ENCODE measurements at regions not wholly inside any gene's neighbourhood (a gene's known extent, or its start where the extent isn't known, plus 50 kb on each side); places are given as distances from the start of the nearest gene placed in this dataset.

DNA sequence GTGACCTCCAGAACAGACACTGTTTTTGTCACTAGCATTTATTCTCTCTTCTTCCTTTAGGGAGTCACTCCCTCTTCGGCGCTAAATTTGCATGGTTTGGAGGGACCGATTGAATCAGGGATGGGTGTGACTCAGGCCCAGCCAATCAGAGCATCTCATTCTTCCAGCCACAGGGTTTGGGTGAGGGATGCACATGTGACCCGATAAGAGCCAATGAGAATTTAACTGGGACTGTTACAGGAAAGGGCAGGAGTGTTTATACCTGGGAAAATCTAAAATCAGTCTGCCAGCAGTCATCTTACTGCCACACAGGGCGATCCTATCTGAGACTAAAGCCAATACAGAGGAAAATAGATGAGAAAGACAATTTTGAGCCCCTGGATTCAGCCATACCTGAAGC, 351.2 kb upstream of the ERCC4 start:
- no peaks in the 10 kb centered on the region for H3K36me3 ChIP-seq
- H3K27ac ChIP-seq, result no peak overlapping the region
- no peak for DNase-seq
- no peak overlapping the region for H3K4me3 ChIP-seq
- TF ChIP-seq, protein P1, sequence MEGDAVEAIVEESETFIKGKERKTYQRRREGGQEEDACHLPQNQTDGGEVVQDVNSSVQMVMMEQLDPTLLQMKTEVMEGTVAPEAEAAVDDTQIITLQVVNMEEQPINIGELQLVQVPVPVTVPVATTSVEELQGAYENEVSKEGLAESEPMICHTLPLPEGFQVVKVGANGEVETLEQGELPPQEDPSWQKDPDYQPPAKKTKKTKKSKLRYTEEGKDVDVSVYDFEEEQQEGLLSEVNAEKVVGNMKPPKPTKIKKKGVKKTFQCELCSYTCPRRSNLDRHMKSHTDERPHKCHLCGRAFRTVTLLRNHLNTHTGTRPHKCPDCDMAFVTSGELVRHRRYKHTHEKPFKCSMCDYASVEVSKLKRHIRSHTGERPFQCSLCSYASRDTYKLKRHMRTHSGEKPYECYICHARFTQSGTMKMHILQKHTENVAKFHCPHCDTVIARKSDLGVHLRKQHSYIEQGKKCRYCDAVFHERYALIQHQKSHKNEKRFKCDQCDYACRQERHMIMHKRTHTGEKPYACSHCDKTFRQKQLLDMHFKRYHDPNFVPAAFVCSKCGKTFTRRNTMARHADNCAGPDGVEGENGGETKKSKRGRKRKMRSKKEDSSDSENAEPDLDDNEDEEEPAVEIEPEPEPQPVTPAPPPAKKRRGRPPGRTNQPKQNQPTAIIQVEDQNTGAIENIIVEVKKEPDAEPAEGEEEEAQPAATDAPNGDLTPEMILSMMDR (IDR thresholded peaks at IDR 0.05), result no peak
- TF ChIP-seq EP300 (IDR thresholded peaks at IDR 0.05) (no peak), POLR2AphosphoS5 (IDR thresholded peaks at IDR 0.05) (no peak), POLR2A (IDR thresholded peaks at IDR 0.05) (no peak)
- intact Hi-C loops (cut with DNase I), result no loop called here
- H3K9me3 ChIP-seq, result peaks cover 0 to 3% (median 0%) of the 10 kb centered on the region in 4 donors
- no peaks in the 10 kb centered on the region for H3K4me1 ChIP-seq
- WGBS, 2 donors, result 93 to 94% methylated on average over 5 of the region's 5 CpGs
- H3K27me3 ChIP-seq, result no peaks in the 10 kb centered on the region

DNA sequence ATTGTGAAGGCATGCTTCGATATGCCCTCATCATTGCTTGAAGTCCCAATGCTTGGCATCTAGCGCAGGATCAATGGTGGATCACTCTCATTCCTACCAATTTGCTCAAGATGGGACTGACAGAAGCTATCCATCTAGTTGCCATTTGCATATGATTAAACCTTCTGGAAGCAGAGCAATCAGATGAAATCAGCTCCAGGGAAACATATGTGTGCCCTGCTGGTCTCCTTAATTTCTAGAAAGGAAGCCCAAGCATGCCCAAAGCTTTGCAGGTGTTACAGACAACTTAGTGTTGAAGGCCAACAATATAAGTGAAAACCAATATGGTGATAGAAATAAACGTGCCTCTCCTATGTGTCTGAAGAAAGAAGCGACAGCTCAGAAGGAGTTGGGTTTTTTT, 350.0 kb upstream of the ERCC4 start:
- TF ChIP-seq POLR2AphosphoS5 (IDR thresholded peaks at IDR 0.05), result no peak
- TF ChIP-seq EP300 (IDR thresholded peaks at IDR 0.05), result no peak
- no peak for TF ChIP-seq POLR2A (IDR thresholded peaks at IDR 0.05)
- TF ChIP-seq, protein P1 (IDR thresholded peaks at IDR 0.05), result no peak
- DNase-seq, result no peak
- H3K27ac ChIP-seq, result no peak overlapping the region
- intact Hi-C loops (cut with DNase I), result no loop called here
- WGBS, 2 donors, result 84 to 86% methylated on average over 4 of the region's 4 CpGs
- no peaks in the 10 kb centered on the region for H3K9me3 ChIP-seq
- H3K4me1 ChIP-seq, result no peaks in the 10 kb centered on the region
- no peak overlapping the region for H3K4me3 ChIP-seq
- H3K36me3 ChIP-seq, result no peaks in the 10 kb centered on the region
- no peaks in the 10 kb centered on the region for H3K27me3 ChIP-seq

DNA sequence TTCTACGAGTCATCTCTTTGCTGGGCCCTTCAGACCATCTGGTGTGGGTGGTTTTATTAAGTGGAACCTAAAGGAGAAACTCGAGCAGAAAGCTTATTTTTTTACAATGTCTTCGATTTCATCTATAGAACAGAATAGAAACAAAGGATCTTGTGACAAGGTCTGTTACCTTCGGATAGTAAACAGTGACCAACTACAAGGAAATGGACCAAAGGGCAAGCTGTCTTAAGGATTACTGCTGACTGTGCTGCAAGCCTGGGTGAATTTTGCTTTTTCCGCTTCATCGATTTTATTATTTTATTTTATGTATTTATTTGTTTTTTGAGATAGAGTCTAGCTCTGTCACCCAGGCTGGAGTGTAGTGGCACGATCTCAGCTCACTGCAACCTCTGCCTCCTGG, 348.9 kb upstream of the ERCC4 start:
- DNase-seq, result no peak
- intact Hi-C loops (cut with DNase I), result no loop called here
- Histone ChIP-seq H3K36me3 (no peaks in the 10 kb centered on the region), H3K9me3 (no peaks in the 10 kb centered on the region), H3K27me3 (no peaks in the 10 kb centered on the region), H3K4me3 (no peak overlapping the region), H3K4me1 (no peaks in the 10 kb centered on the region), H3K27ac (no peak overlapping the region)
- TF ChIP-seq POLR2AphosphoS5 (IDR thresholded peaks at IDR 0.05), result no peak
- no peak for TF ChIP-seq POLR2A (IDR thresholded peaks at IDR 0.05)
- TF ChIP-seq, protein P1 (IDR thresholded peaks at IDR 0.05), result no peak
- TF ChIP-seq EP300 (IDR thresholded peaks at IDR 0.05), result no peak
- 57 to 71% methylated on average over 7 of the region's 7 CpGs for WGBS, 2 donors

DNA sequence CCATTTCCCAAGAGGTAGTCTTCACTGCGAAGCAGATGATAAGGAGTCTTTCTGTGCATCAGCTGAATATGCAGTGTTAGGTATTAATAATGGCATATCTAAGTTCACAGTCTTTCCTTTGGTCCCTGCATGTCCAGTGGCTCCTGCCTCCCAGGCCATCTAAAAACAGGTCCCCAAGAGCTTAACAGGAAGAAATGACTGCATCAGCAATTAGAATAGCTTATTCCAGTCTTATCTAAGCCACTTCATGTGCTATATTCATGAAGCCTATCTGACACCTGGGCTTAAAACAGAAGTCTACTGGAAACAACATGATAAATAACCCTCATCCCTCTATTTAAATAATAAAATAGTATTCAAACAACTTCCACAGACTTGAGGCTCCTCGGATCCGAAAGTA, 346.1 kb upstream of the ERCC4 start:
- TF ChIP-seq EP300 (IDR thresholded peaks at IDR 0.05) (no peak), POLR2AphosphoS5 (IDR thresholded peaks at IDR 0.05) (no peak), POLR2A (IDR thresholded peaks at IDR 0.05) (no peak)
- TF ChIP-seq, protein P1 (IDR thresholded peaks at IDR 0.05), result no peak
- H3K4me1 ChIP-seq, result no peaks in the 10 kb centered on the region
- no peak overlapping the region for H3K4me3 ChIP-seq
- intact Hi-C loops (cut with DNase I), result no loop called here
- no peak overlapping the region for H3K27ac ChIP-seq
- H3K9me3 ChIP-seq, result no peaks in the 10 kb centered on the region
- DNase-seq, result no peak
- WGBS, 2 donors, result 85 to 92% methylated on average over 3 of the region's 3 CpGs
- no peaks in the 10 kb centered on the region for H3K27me3 ChIP-seq
- no peaks in the 10 kb centered on the region for H3K36me3 ChIP-seq

DNA sequence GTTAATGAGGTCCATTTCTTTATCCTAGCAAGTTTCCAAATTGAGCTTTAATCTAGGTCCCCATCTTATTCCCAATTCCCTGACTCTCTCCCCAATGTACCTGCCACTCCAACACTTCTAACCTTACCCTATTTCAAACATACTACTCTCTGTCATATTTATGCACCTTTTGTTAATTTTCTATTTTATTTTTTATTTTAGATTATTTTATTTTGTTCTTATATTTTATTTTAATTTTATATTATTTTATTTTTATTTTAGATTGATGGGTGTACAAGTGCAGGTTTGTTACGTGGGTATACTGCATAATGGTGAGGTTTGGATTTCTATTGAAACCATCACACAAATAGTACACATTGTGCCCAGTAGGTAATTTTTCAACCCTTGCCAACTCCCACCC, 333.9 kb upstream of the ERCC4 start:
- Histone ChIP-seq H3K27me3 (no peaks in the 10 kb centered on the region), H3K4me1 (no peaks in the 10 kb centered on the region), H3K9me3 (no peaks in the 10 kb centered on the region), H3K4me3 (no peak overlapping the region), H3K36me3 (no peaks in the 10 kb centered on the region), H3K27ac (no peak overlapping the region)
- intact Hi-C loops (cut with DNase I), result no loop called here
- WGBS, 2 donors, result 71 to 82% methylated on average over 1 of the region's 1 CpG
- no peak for DNase-seq
- no peak for TF ChIP-seq EP300 (IDR thresholded peaks at IDR 0.05)
- no peak for TF ChIP-seq POLR2AphosphoS5 (IDR thresholded peaks at IDR 0.05)
- no peak for TF ChIP-seq POLR2A (IDR thresholded peaks at IDR 0.05)
- TF ChIP-seq, protein P1 (IDR thresholded peaks at IDR 0.05), result no peak

Measured in sigmoid colon (tissue), 6 donors.